HEK293 (cell line): ENCODE measurements at regions not wholly inside any gene's neighbourhood (a gene's known extent, or its start where the extent isn't known, plus 50 kb on each side); places are given as distances from the start of the nearest gene placed in this dataset.

Experiments used
- CTCF ChIA-PET: fragments of 350-600 bp; formaldehyde crosslinking; extraction: SDS; loops from one replicate; lab custom pipeline; 2021; ENCODE audit warnings: antibody characterized with exemption; lab: Yijun Ruan, JAX
- POLR2A ChIA-PET: fragments of 300-600 bp; formaldehyde crosslinking; extraction: SDS; loops from one replicate; lab custom pipeline; 2020; ENCODE audit warnings: antibody characterized with exemption, inconsistent platforms; lab: Yijun Ruan, JAX
- H3K27ac ChIP-seq: fragments of 200-500 bp; sonication (Bioruptor generic); 2 replicates; pipeline ENCODE4 v1.5.1; 2014; ENCODE audit warnings: low read depth, low read length, control low read depth, inconsistent platforms; ENCODE audit errors: extremely low read depth
- H3K36me3 ChIP-seq, 2 experiments: fragments of 200-500 bp in 1 of 2; sonication (Bioruptor generic) in 1 of 2; 1 replicate in 1 of 2; 2 replicates in 1 of 2; pipeline ENCODE4 v1.5.1; 2014 to 2017; ENCODE audit warnings: inconsistent platforms in 2 of 2, low read length in 2 of 2; ENCODE audit not compliant: control insufficient read depth in 2 of 2, insufficient read depth in 1 of 2
- H3K4me1 ChIP-seq: fragments of 200-500 bp; sonication (Bioruptor generic); 2 replicates; pipeline ENCODE4 v1.5.1; 2014; ENCODE audit warnings: mild to moderate bottlenecking, low read length, inconsistent platforms; ENCODE audit not compliant: control insufficient read depth, insufficient read depth
- H3K4me3 ChIP-seq: 2 replicates; pipeline ENCODE4 v1.5.1; 2011; ENCODE audit warnings: low read depth, mild to moderate bottlenecking, control low read depth, low read length, moderate library complexity
- H3K9me3 ChIP-seq: fragments of 200-500 bp; sonication (Bioruptor generic); 2 replicates; pipeline ENCODE4 v1.5.1; 2014; ENCODE audit warnings: low read depth, low read length, inconsistent platforms; ENCODE audit not compliant: control insufficient read depth, insufficient read depth
- EGR2 ChIP-seq: fragments of 450-650 bp; formaldehyde crosslinking; IDR thresholded peaks from 2 replicates; pipeline ENCODE4 v1.5.1; 2016; ENCODE audit warnings: low read depth, missing biosample characterization, missing genetic modification characterization
- ELK4 ChIP-seq: IDR thresholded peaks from 2 replicates; pipeline ENCODE4 v1.6.1; 2011; ENCODE audit warnings: mild to moderate bottlenecking, low read depth, low read length, borderline replicate concordance
- PRDM4 ChIP-seq: fragments of 450-650 bp; formaldehyde crosslinking; IDR thresholded peaks from 2 replicates; pipeline ENCODE4 v1.5.1; 2017; ENCODE audit warnings: missing biosample characterization, missing genetic modification characterization
- ZNF155 ChIP-seq: fragments of 450-650 bp; formaldehyde crosslinking; IDR thresholded peaks from 2 replicates; pipeline ENCODE4 v1.5.1; 2016; ENCODE audit warnings: missing biosample characterization, missing genetic modification characterization
- ZNF555 ChIP-seq: fragments of 450-650 bp; formaldehyde crosslinking; conservative IDR thresholded peaks from 2 replicates; pipeline ENCODE4 v1.5.1; 2017; ENCODE audit warnings: missing biosample characterization, mild to moderate bottlenecking, missing genetic modification characterization, inconsistent platforms
- ZNF610 ChIP-seq: fragments of 450-650 bp; formaldehyde crosslinking; IDR thresholded peaks from 2 replicates; pipeline ENCODE4 v1.5.1; 2016; ENCODE audit warnings: missing biosample characterization, missing genetic modification characterization, borderline replicate concordance
- ZNF639 ChIP-seq: fragments of 450-650 bp; formaldehyde crosslinking; IDR thresholded peaks from 2 replicates; pipeline ENCODE4 v1.5.1; 2016; ENCODE audit warnings: missing biosample characterization, missing genetic modification characterization
- ZSCAN23 ChIP-seq: fragments of 450-650 bp; formaldehyde crosslinking; IDR thresholded peaks from 2 replicates; pipeline ENCODE4 v1.5.1; 2016; ENCODE audit warnings: missing biosample characterization, missing genetic modification characterization

- H3K4me3 ChIP-seq = no peak overlapping the region
- no peaks in the 10 kb centered on the region for H3K4me1 ChIP-seq
- no peak overlapping the region for H3K27ac ChIP-seq
- H3K36me3 ChIP-seq = no peaks in the 10 kb centered on the region
- CTCF ChIA-PET = interaction anchor here (1.6 kb wide), 1 partner anchor 152 kb away, joined by 4 read pairs; no protein-coding TSS in a partner anchor
- no peaks in the 10 kb centered on the region for H3K9me3 ChIP-seq
- no peak for TF ChIP-seq ZSCAN23
- no peak for TF ChIP-seq PRDM4 (tag by site-specific recombination)
- TF ChIP-seq ZNF155 (tag by site-specific recombination) = no peak
- no peak for TF ChIP-seq EGR2
- POLR2A ChIA-PET = no interaction called here
Observed at GRCh38 chr3:16026753-16027152, 147.7 kb upstream of the GALNT15 start.

- Histone ChIP-seq H3K9me3 (no peaks in the 10 kb centered on the region), H3K27ac (no peak overlapping the region), H3K4me3 (no peak overlapping the region), H3K4me1 (no peaks in the 10 kb centered on the region), H3K36me3 (no peaks in the 10 kb centered on the region)
- ChIA-PET CTCF (interaction anchor here (0.6 kb wide), 1 partner anchor 96 kb away, joined by 3 read pairs; no protein-coding TSS in a partner anchor), POLR2A (no interaction called here)
- TF ChIP-seq ZNF639 (tag by site-specific recombination) = no peak
Observed at GRCh38 chr3:16028604-16029003, 145.9 kb upstream of the GALNT15 start.

GRCh38 chr3:16030342-16030741, 144.1 kb upstream of the GALNT15 start:
- ChIA-PET CTCF (interaction anchor here (0.9 kb wide), 1 partner anchor 218 kb away, joined by 3 read pairs; no protein-coding TSS in a partner anchor), POLR2A (no interaction called here)
- Histone ChIP-seq H3K4me3 (no peak overlapping the region), H3K9me3 (no peaks in the 10 kb centered on the region), H3K4me1 (no peaks in the 10 kb centered on the region), H3K27ac (no peak overlapping the region), H3K36me3 (no peaks in the 10 kb centered on the region)
- TF ChIP-seq ELK4 (no peak), ZNF555 (tag by site-specific recombination) (no peak)

GRCh38 chr3:16031434-16031833, 143.0 kb upstream of the GALNT15 start:
- no peaks in the 10 kb centered on the region for H3K4me1 ChIP-seq
- no peak overlapping the region for H3K27ac ChIP-seq
- ChIA-PET CTCF (no interaction called here), POLR2A (no interaction called here)
- no peaks in the 10 kb centered on the region for H3K36me3 ChIP-seq
- no peaks in the 10 kb centered on the region for H3K9me3 ChIP-seq
- TF ChIP-seq ZNF610 (tag by site-specific recombination) = no peak
- no peak overlapping the region for H3K4me3 ChIP-seq
